Stomach (tissue), 8 donors: ENCODE measurements at regions not wholly inside any gene's neighbourhood (a gene's known extent, or its start where the extent isn't known, plus 50 kb on each side); places are given as distances from the start of the nearest gene placed in this dataset.

Experiments
- DNase-seq, 2 donors: peaks; one replicate each; pipeline versions ENCODE4 v3.0.0 to v3.0.0-alpha.2; 2013 to 2019
- H3K27ac ChIP-seq, 5 donors: fragments of 200-600 bp in 4 of 5; sonication (generic) in 4 of 5; one replicate each; pipeline ENCODE4 v1.5.1; 2013 to 2019; ENCODE audit warnings: mild to moderate bottlenecking in 1 of 5, moderate library complexity in 1 of 5
- H3K27me3 ChIP-seq, 3 donors: fragments of 200-600 bp; sonication (generic); one replicate each; pipeline ENCODE4 v1.5.1; 2017 to 2019; ENCODE audit warnings: mixed run types in 1 of 3
- H3K36me3 ChIP-seq, 4 donors: fragments of 200-600 bp; sonication (generic); 1 replicate in 3 of 4; 2 replicates in 1 of 4; pipeline ENCODE4 v1.5.1; 2016 to 2019
- H3K4me1 ChIP-seq, 4 donors: fragments of 200-600 bp; sonication (generic); one replicate each; pipeline ENCODE4 v1.5.1; 2016 to 2019
- H3K4me3 ChIP-seq, 4 donors: fragments of 200-600 bp; sonication (generic) in 3 of 4; one replicate each; pipeline ENCODE4 v1.5.1; 2016 to 2019; ENCODE audit warnings: mild to moderate bottlenecking in 1 of 4
- H3K9me3 ChIP-seq, 4 donors: fragments of 200-600 bp; sonication (generic); one replicate each; pipeline ENCODE4 v1.5.1; 2016 to 2019
- CTCF ChIP-seq, 7 experiments: fragments of 450-650 bp in 4 of 7; fragments of 200-600 bp in 3 of 7; sonication (generic) in 3 of 7; IDR thresholded peaks; one replicate each; pipeline ENCODE4 v1.5.1; 2016 to 2019; ENCODE audit warnings: antibody characterized with exemption in 7 of 7, control low read depth in 2 of 7, mild to moderate bottlenecking in 1 of 7
- EP300 ChIP-seq: sonication (generic); formaldehyde crosslinking; IDR thresholded peaks from one replicate; pipeline ENCODE4 v1.6.1; 2017; ENCODE audit warnings: antibody characterized with exemption
- POLR2A ChIP-seq, 4 donors: fragments of 450-650 bp; IDR thresholded peaks; one replicate each; pipeline ENCODE4 v1.6.1; 2016; ENCODE audit warnings: antibody characterized with exemption in 4 of 4, control low read depth in 2 of 4, mild to moderate bottlenecking in 1 of 4, moderate library complexity in 1 of 4
- POLR2AphosphoS5 ChIP-seq, 3 donors: sonication (generic); formaldehyde crosslinking; IDR thresholded peaks; one replicate each; pipeline ENCODE4 v1.6.1; 2016; ENCODE audit warnings: antibody characterized with exemption in 3 of 3
- WGBS, 5 donors: extraction: QIAGEN DNeasy Blood & Tissue Kit in 3 of 5; methylation state at CpG; one replicate each; pipeline versions ENCODE4 v1.1.5 to v1.1.7; 2013 to 2018; 5-methylcytosine and 5-hydroxymethylcytosine counted together
- intact Hi-C: fragments of 100-400 bp; cut with DNase I; formaldehyde crosslinking; loops from one replicate; pipeline ENCODE4 v1.15.1; 2023; ENCODE audit warnings: low total_unique reads
- donor health status: healthy with polysubstance abuse.
- donor health status: Bipolar disorder and iron deficiency.
- donor health status: healthy.

GRCh38 chr3:84109911-84110310 is 848.9 kb upstream of the CADM2 start:
- H3K27me3 ChIP-seq = no peaks in the 10 kb centered on the region
- TF ChIP-seq POLR2A (IDR thresholded peaks at IDR 0.05) = no peak
- DNase-seq = no peak
- H3K4me1 ChIP-seq = no peaks in the 10 kb centered on the region
- no peak overlapping the region for H3K27ac ChIP-seq
- H3K9me3 ChIP-seq = peaks cover under 1 to 27% (median 5%) of the 10 kb centered on the region in 4 donors
- no peak overlapping the region for H3K4me3 ChIP-seq
- H3K36me3 ChIP-seq = no peaks in the 10 kb centered on the region
- intact Hi-C loops = no loop called here

- Histone ChIP-seq H3K27me3 (no peaks in the 10 kb centered on the region), H3K4me3 (no peak overlapping the region), H3K4me1 (no peaks in the 10 kb centered on the region), H3K36me3 (no peaks in the 10 kb centered on the region), H3K27ac (no peak overlapping the region), H3K9me3 (peaks cover 6 to 28% (median 7%) of the 10 kb centered on the region in 4 donors)
- TF ChIP-seq POLR2A (IDR thresholded peaks at IDR 0.05) (no peak), CTCF (IDR thresholded peaks at IDR 0.05) (no peak), EP300 (no peak), POLR2AphosphoS5 (IDR thresholded peaks at IDR 0.05) (no peak)
- DNase-seq = no peak
- intact Hi-C loops = no loop called here
Measured at GRCh38 chr3:84110787-84111186, 848.0 kb upstream of the CADM2 start.

- DNase-seq = no peak
Measured at GRCh38 chr3:84125201-84125721, 833.5 kb upstream of the CADM2 start.

DNA sequence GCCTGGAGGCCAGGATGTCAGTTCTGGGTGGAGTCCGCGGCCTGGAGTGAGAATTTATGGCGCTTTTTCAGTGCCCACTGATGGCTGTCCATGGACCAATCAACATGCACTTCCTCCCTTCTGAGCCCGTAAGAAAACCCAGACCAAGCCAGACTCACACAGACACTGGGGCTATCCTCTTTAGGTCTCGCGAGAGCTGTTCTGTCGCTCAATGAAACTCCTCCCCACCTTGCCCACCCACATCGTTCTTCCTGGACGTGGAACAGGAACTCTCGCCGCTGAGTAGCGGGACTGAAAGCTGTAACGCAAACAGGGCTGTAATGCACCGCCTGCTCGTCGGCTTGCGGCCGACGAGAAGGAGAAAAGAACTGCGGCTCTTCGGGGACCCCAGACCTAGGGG is 833.0 kb upstream of the CADM2 start:
- intact Hi-C loops = no loop called here
- Histone ChIP-seq H3K36me3 (no peaks in the 10 kb centered on the region), H3K27ac (no peak overlapping the region), H3K4me3 (no peak overlapping the region), H3K9me3 (peaks cover 0 to 21% (median 17%) of the 10 kb centered on the region in 4 donors), H3K4me1 (no peaks in the 10 kb centered on the region), H3K27me3 (no peaks in the 10 kb centered on the region)
- no peak for DNase-seq
- no peak for TF ChIP-seq EP300
- TF ChIP-seq POLR2A (IDR thresholded peaks at IDR 0.05) = no peak
- TF ChIP-seq POLR2AphosphoS5 (IDR thresholded peaks at IDR 0.05) = no peak
- no peak for TF ChIP-seq CTCF (IDR thresholded peaks at IDR 0.05)
- WGBS, 5 donors = 95 to 97% (median 96%) methylated on average over 20 to 21 of the region's 21 CpGs

More at GRCh38 chr3:84125201-84125721, 833.5 kb upstream of the CADM2 start:
- no peaks in the 10 kb centered on the region for H3K27me3 ChIP-seq
- H3K9me3 ChIP-seq = peaks cover 0 to 21% (median 17%) of the 10 kb centered on the region in 4 donors
- no peak overlapping the region for H3K27ac ChIP-seq
- intact Hi-C loops = no loop called here
- H3K4me1 ChIP-seq = no peaks in the 10 kb centered on the region
- no peak overlapping the region for H3K4me3 ChIP-seq
- no peak for TF ChIP-seq CTCF (IDR thresholded peaks at IDR 0.05)
- TF ChIP-seq EP300 = no peak
- no peak for TF ChIP-seq POLR2AphosphoS5 (IDR thresholded peaks at IDR 0.05)
- TF ChIP-seq POLR2A (IDR thresholded peaks at IDR 0.05) = no peak
- no peaks in the 10 kb centered on the region for H3K36me3 ChIP-seq
- 81 to 97% (median 95%) methylated on average over 6 to 12 of the region's 12 CpGs for WGBS, 5 donors

- no peak overlapping the region for H3K4me3 ChIP-seq
- peaks cover 0 to 21% (median 17%) of the 10 kb centered on the region in 4 donors for H3K9me3 ChIP-seq
- intact Hi-C loops = no loop called here
- H3K4me1 ChIP-seq = no peaks in the 10 kb centered on the region
- 97 to 99% (median 98%) methylated on average over 9 to 16 of the region's 16 CpGs for WGBS, 5 donors
- no peak overlapping the region for H3K27ac ChIP-seq
- H3K27me3 ChIP-seq = no peaks in the 10 kb centered on the region
- H3K36me3 ChIP-seq = no peaks in the 10 kb centered on the region
- TF ChIP-seq CTCF (IDR thresholded peaks at IDR 0.05) (no peak), POLR2AphosphoS5 (IDR thresholded peaks at IDR 0.05) (no peak), POLR2A (IDR thresholded peaks at IDR 0.05) (no peak), EP300 (no peak)
- no peak for DNase-seq
Measured at GRCh38 chr3:84126160-84126559, 832.6 kb upstream of the CADM2 start.
